ENCODE measurements at regions not wholly inside any gene's neighbourhood (a gene's known extent, or its start where the extent isn't known, plus 50 kb on each side); places are given as distances from the start of the nearest gene placed in this dataset.

DNA sequence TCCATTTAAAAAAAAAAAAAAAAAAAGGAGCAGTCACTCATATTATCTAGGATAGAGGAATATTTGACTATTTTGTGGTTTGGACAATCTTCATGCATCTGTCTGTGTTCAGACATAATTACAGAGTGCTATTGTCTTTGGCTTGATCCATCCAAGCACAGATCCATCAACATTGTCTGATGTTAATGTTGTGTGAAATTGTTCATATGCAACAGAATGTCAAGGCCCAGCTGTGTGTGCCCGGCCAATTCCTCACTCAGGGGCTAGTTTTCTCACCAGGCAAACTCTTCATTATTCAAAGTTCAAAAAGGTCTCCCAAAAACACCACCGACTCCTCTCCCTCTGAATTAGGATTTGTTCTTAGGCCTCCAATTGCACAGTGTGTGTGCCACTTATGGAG, 324.9 kb upstream of the TMTC1 start:
- TF ChIP-seq, protein P1, sequence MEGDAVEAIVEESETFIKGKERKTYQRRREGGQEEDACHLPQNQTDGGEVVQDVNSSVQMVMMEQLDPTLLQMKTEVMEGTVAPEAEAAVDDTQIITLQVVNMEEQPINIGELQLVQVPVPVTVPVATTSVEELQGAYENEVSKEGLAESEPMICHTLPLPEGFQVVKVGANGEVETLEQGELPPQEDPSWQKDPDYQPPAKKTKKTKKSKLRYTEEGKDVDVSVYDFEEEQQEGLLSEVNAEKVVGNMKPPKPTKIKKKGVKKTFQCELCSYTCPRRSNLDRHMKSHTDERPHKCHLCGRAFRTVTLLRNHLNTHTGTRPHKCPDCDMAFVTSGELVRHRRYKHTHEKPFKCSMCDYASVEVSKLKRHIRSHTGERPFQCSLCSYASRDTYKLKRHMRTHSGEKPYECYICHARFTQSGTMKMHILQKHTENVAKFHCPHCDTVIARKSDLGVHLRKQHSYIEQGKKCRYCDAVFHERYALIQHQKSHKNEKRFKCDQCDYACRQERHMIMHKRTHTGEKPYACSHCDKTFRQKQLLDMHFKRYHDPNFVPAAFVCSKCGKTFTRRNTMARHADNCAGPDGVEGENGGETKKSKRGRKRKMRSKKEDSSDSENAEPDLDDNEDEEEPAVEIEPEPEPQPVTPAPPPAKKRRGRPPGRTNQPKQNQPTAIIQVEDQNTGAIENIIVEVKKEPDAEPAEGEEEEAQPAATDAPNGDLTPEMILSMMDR (IDR thresholded peaks at IDR 0.05), result no peak
- TF ChIP-seq NPAS2 (CRISPR knock-in tag; IDR thresholded peaks at IDR 0.05; ENCODE audit: borderline replicate concordance) (no peak), SMC3 (IDR thresholded peaks at IDR 0.05) (no peak), PHF8 (IDR thresholded peaks at IDR 0.05; ENCODE audit: borderline replicate concordance, low read depth) (no peak), MAFK (IDR thresholded peaks at IDR 0.05; ENCODE audit: partially characterized antibody) (no peak), ESRRA (IDR thresholded peaks at IDR 0.05; ENCODE audit: borderline replicate concordance, low read length) (no peak), NR3C1 (IDR thresholded peaks at IDR 0.05) (no peak), POLR2A (IDR thresholded peaks at IDR 0.05; ENCODE audit: low read length) (no peak), NFE2L2 (conservative IDR thresholded peaks at IDR 0.05; ENCODE audit: low read length) (no peak)
- TF ChIP-seq, protein P2, sequence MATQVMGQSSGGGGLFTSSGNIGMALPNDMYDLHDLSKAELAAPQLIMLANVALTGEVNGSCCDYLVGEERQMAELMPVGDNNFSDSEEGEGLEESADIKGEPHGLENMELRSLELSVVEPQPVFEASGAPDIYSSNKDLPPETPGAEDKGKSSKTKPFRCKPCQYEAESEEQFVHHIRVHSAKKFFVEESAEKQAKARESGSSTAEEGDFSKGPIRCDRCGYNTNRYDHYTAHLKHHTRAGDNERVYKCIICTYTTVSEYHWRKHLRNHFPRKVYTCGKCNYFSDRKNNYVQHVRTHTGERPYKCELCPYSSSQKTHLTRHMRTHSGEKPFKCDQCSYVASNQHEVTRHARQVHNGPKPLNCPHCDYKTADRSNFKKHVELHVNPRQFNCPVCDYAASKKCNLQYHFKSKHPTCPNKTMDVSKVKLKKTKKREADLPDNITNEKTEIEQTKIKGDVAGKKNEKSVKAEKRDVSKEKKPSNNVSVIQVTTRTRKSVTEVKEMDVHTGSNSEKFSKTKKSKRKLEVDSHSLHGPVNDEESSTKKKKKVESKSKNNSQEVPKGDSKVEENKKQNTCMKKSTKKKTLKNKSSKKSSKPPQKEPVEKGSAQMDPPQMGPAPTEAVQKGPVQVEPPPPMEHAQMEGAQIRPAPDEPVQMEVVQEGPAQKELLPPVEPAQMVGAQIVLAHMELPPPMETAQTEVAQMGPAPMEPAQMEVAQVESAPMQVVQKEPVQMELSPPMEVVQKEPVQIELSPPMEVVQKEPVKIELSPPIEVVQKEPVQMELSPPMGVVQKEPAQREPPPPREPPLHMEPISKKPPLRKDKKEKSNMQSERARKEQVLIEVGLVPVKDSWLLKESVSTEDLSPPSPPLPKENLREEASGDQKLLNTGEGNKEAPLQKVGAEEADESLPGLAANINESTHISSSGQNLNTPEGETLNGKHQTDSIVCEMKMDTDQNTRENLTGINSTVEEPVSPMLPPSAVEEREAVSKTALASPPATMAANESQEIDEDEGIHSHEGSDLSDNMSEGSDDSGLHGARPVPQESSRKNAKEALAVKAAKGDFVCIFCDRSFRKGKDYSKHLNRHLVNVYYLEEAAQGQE (IDR thresholded peaks at IDR 0.05), result no peak

Data from A549 (cell line).